ENCODE measurements at regions not wholly inside any gene's neighbourhood (a gene's known extent, or its start where the extent isn't known, plus 50 kb on each side); places are given as distances from the start of the nearest gene placed in this dataset.

DNA sequence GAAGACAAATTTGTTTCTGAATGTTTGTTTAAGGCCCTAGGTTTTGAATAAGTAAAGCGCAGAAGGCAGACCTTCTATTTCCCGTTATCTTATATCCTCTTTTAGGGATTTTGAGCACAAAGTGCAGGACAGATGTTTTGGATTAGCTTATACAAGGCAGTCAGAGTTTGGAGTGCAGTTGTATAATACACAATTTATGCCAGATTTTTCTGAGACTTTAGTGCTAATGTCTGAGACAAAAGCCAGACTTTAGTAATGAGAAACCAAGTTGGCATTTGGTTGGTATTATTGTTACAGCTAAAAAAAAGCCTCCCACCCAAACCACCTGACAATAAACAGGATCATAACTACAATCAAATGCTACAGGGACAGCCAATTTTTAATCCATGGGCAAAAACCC is 309.9 kb upstream of the SATB1 start:
- Mint-ChIP-seq H3K9me3 (no peaks in the 10 kb centered on the region), H3K4me3 (no peak overlapping the region), H3K27ac (no peak overlapping the region), H3K4me1 (peaks cover 10 to 12% of the 10 kb centered on the region in 2 experiments), H3K27me3 (ENCODE audit: low read depth) (no peaks in the 10 kb centered on the region), H3K36me3 (ENCODE audit: insufficient read depth in 1 of 3, low read depth in 3 of 3) (no peaks in the 10 kb centered on the region)
- Histone ChIP-seq H2AFZ (ENCODE audit: low read length) (no peak overlapping the region), H3K4ac (ENCODE audit: low read depth, low read length) (no peak overlapping the region), H3T11ph (ENCODE audit: low read length) (no peak overlapping the region), H4K91ac (ENCODE audit: insufficient read length, low read depth, low read length) (no peak overlapping the region), H4K20me1 (ENCODE audit: control insufficient read depth, insufficient read depth, insufficient read length) (no peaks in the 10 kb centered on the region), H2BK20ac (ENCODE audit: low read depth, low read length, poor library complexity, severe bottlenecking) (no peak overlapping the region), H3K14ac (ENCODE audit: insufficient read depth, low read length) (no peak overlapping the region), H3K23ac (ENCODE audit: insufficient read length, low read depth, low read length) (no peak overlapping the region), H3K27me3 (ENCODE audit: insufficient read depth, low read length) (no peaks in the 10 kb centered on the region), H2AK5ac (ENCODE audit: insufficient read length, low read length) (no peak overlapping the region), H2BK120ac (ENCODE audit: low read depth, low read length, poor library complexity, severe bottlenecking) (no peak overlapping the region), H4K5ac (ENCODE audit: insufficient read length, low read depth, low read length) (no peak overlapping the region), H3K23me2 (ENCODE audit: insufficient read length, low read depth, low read length, poor library complexity, severe bottlenecking) (no peaks in the 10 kb centered on the region), H3K79me2 (ENCODE audit: insufficient read depth, low read length) (no peaks in the 10 kb centered on the region), H3K79me1 (ENCODE audit: insufficient read depth, low read depth, low read length, poor library complexity, severe bottlenecking) (no peaks in the 10 kb centered on the region), H3K18ac (ENCODE audit: insufficient read length, low read depth, low read length) (no peak overlapping the region), H4K8ac (replicated peaks; ENCODE audit: insufficient read length, low read depth, low read length) (no peak overlapping the region), H3K9me3 (ENCODE audit: control insufficient read depth, low read depth, low read length) (no peaks in the 10 kb centered on the region), H3K27ac (ENCODE audit: insufficient read length, low read depth, low read length) (no peak overlapping the region), H2BK5ac (ENCODE audit: insufficient read length, low read length) (no peak overlapping the region), H3K56ac (ENCODE audit: insufficient read length, low read depth, low read length) (no peak overlapping the region), H3K4me2 (ENCODE audit: insufficient read depth, insufficient read length, low read length) (no peak overlapping the region), H2BK15ac (ENCODE audit: low read depth, low read length) (no peak overlapping the region), H3K9ac (ENCODE audit: extremely low read depth, insufficient read length, low read length) (no peak overlapping the region), H2BK12ac (ENCODE audit: insufficient read length, low read depth, low read length) (no peak overlapping the region), H3K4me1 (ENCODE audit: insufficient read depth, low read length) (no peaks in the 10 kb centered on the region)
- no peak for DNase-seq
- TF ChIP-seq, protein P1, sequence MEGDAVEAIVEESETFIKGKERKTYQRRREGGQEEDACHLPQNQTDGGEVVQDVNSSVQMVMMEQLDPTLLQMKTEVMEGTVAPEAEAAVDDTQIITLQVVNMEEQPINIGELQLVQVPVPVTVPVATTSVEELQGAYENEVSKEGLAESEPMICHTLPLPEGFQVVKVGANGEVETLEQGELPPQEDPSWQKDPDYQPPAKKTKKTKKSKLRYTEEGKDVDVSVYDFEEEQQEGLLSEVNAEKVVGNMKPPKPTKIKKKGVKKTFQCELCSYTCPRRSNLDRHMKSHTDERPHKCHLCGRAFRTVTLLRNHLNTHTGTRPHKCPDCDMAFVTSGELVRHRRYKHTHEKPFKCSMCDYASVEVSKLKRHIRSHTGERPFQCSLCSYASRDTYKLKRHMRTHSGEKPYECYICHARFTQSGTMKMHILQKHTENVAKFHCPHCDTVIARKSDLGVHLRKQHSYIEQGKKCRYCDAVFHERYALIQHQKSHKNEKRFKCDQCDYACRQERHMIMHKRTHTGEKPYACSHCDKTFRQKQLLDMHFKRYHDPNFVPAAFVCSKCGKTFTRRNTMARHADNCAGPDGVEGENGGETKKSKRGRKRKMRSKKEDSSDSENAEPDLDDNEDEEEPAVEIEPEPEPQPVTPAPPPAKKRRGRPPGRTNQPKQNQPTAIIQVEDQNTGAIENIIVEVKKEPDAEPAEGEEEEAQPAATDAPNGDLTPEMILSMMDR (conservative IDR thresholded peaks at IDR 0.05), result no peak
- WGBS (ENCODE audit: extremely low coverage, insufficient read length, low lambda C conversion rate), result no CpG with 5 or more reads among the region's 2 CpGs
